Karpas-422 (cell line): ENCODE measurements at regions not wholly inside any gene's neighbourhood (a gene's known extent, or its start where the extent isn't known, plus 50 kb on each side); places are given as distances from the start of the nearest gene placed in this dataset.

Experiments
- DNase-seq: peaks from one replicate; pipeline ENCODE4 v3.0.0-alpha.2; 2015
- H2AFZ ChIP-seq: fragments of 200-600 bp; sonication (generic); 2 replicates; pipeline ENCODE4 v1.6.1; 2014; ENCODE audit warnings: antibody characterized with exemption, low read length, mixed read lengths
- H3K27ac ChIP-seq: fragments of 200-600 bp; sonication (generic); 2 replicates; pipeline ENCODE4 v1.5.1; 2014; ENCODE audit warnings: mild to moderate bottlenecking, low read length, moderate library complexity
- H3K27me3 ChIP-seq: fragments of 200-600 bp; sonication (generic); 2 replicates; pipeline ENCODE4 v1.6.1; 2014; ENCODE audit warnings: low read length, mixed read lengths
- H3K36me3 ChIP-seq: fragments of 200-600 bp; sonication (generic); 2 replicates; pipeline ENCODE4 v1.6.1; 2014; ENCODE audit warnings: low read length, mixed read lengths; ENCODE audit not compliant: insufficient read depth
- H3K4me1 ChIP-seq: fragments of 200-600 bp; sonication (generic); 2 replicates; pipeline ENCODE4 v1.6.1; 2014; ENCODE audit warnings: mild to moderate bottlenecking, low read length, mixed read lengths
- H3K4me2 ChIP-seq: fragments of 200-600 bp; sonication (generic); 2 replicates; pipeline ENCODE4 v1.6.1; 2014; ENCODE audit warnings: low read length, low read depth, mild to moderate bottlenecking; ENCODE audit not compliant: poor library complexity, severe bottlenecking
- H3K4me3 ChIP-seq: fragments of 200-600 bp; sonication (generic); 2 replicates; pipeline ENCODE4 v1.5.1; 2014; ENCODE audit warnings: mild to moderate bottlenecking, antibody characterized with exemption, low read length, mixed read lengths
- H3K79me2 ChIP-seq: fragments of 200-600 bp; sonication (generic); 2 replicates; pipeline ENCODE4 v1.6.1; 2014; ENCODE audit warnings: mild to moderate bottlenecking, low read length, mixed read lengths
- H3K9ac ChIP-seq: fragments of 200-600 bp; sonication (generic); 2 replicates; pipeline ENCODE4 v1.6.0; 2014; ENCODE audit warnings: low read length
- H3K9me2 ChIP-seq: fragments of 200-600 bp; sonication (generic), shearing (Covaris generic); replicated peaks from 2 replicates; pipeline ENCODE4 v1.6.0; 2014; ENCODE audit warnings: mild to moderate bottlenecking, low read length, moderate library complexity; ENCODE audit not compliant: insufficient read depth
- H3K9me3 ChIP-seq: fragments of 300-700, 200-600 bp; sonication (generic); 2 replicates; pipeline ENCODE4 v1.6.1; 2014; ENCODE audit warnings: low read length, mixed read lengths
- H4K20me1 ChIP-seq: fragments of 200-600 bp; sonication (generic); 2 replicates; pipeline ENCODE4 v1.6.1; 2014; ENCODE audit warnings: mild to moderate bottlenecking, antibody characterized with exemption, low read length, low read depth; ENCODE audit not compliant: insufficient read depth

GRCh38 chr5:118042076-118042475, 946.3 kb downstream of the DTWD2 start:
- H3K4me1 ChIP-seq: no peaks in the 10 kb centered on the region

GRCh38 chr5:118040496-118040895, 947.9 kb downstream of the DTWD2 start:
- H3K9ac ChIP-seq: no peak overlapping the region
- H3K9me3 ChIP-seq: no peaks in the 10 kb centered on the region
- no peaks in the 10 kb centered on the region for H3K4me1 ChIP-seq
- H4K20me1 ChIP-seq: no peaks in the 10 kb centered on the region
- H3K4me2 ChIP-seq: no peak overlapping the region
- DNase-seq: no peak
- H3K9me2 ChIP-seq: no peaks in the 10 kb centered on the region; the same call in 1 of the 2 replicates
- H2AFZ ChIP-seq: no peak overlapping the region
- H3K4me3 ChIP-seq: no peak overlapping the region
- H3K27me3 ChIP-seq: no peaks in the 10 kb centered on the region
- no peaks in the 10 kb centered on the region for H3K36me3 ChIP-seq
- H3K79me2 ChIP-seq: no peaks in the 10 kb centered on the region
- no peak overlapping the region for H3K27ac ChIP-seq

More at GRCh38 chr5:118042076-118042475, 946.3 kb downstream of the DTWD2 start:
- Histone ChIP-seq H3K4me3 (no peak overlapping the region), H3K9ac (no peak overlapping the region), H3K4me2 (no peak overlapping the region), H3K27me3 (no peaks in the 10 kb centered on the region), H3K79me2 (no peaks in the 10 kb centered on the region), H3K27ac (no peak overlapping the region), H3K9me2 (no peaks in the 10 kb centered on the region), H3K9me3 (no peaks in the 10 kb centered on the region), H4K20me1 (no peaks in the 10 kb centered on the region), H3K36me3 (no peaks in the 10 kb centered on the region), H2AFZ (no peak overlapping the region)
- no peak for DNase-seq

GRCh38 chr5:118033686-118034338, 954.5 kb downstream of the DTWD2 start:
- H3K36me3 ChIP-seq: no peaks in the 10 kb centered on the region
- peaks cover 3% of the 10 kb centered on the region for H3K9me3 ChIP-seq
- no peak overlapping the region for H3K27ac ChIP-seq
- no peaks in the 10 kb centered on the region; the same call in 1 of the 2 replicates for H3K9me2 ChIP-seq
- H2AFZ ChIP-seq: no peak overlapping the region
- no peak overlapping the region for H3K9ac ChIP-seq
- H4K20me1 ChIP-seq: no peaks in the 10 kb centered on the region
- H3K4me2 ChIP-seq: no peak overlapping the region
- H3K4me3 ChIP-seq: no peak overlapping the region
- no peaks in the 10 kb centered on the region for H3K79me2 ChIP-seq
- no peak for DNase-seq
- H3K4me1 ChIP-seq: no peaks in the 10 kb centered on the region
- no peaks in the 10 kb centered on the region for H3K27me3 ChIP-seq

GRCh38 chr5:118029807-118030206, 958.5 kb downstream of the DTWD2 start:
- Histone ChIP-seq H3K79me2 (no peaks in the 10 kb centered on the region), H3K36me3 (no peaks in the 10 kb centered on the region), H2AFZ (no peak overlapping the region), H3K4me2 (no peak overlapping the region), H3K9ac (no peak overlapping the region), H3K9me3 (peaks cover 3% of the 10 kb centered on the region), H3K27ac (no peak overlapping the region), H3K4me1 (no peaks in the 10 kb centered on the region), H3K27me3 (no peaks in the 10 kb centered on the region), H3K4me3 (no peak overlapping the region), H4K20me1 (no peaks in the 10 kb centered on the region), H3K9me2 (no peaks in the 10 kb centered on the region)
- DNase-seq: no peak

- no peak overlapping the region for H2AFZ ChIP-seq
- no peak overlapping the region for H3K9ac ChIP-seq
- no peaks in the 10 kb centered on the region for H4K20me1 ChIP-seq
- no peak overlapping the region for H3K27ac ChIP-seq
- no peaks in the 10 kb centered on the region for H3K79me2 ChIP-seq
- H3K36me3 ChIP-seq: no peaks in the 10 kb centered on the region
- no peaks in the 10 kb centered on the region for H3K27me3 ChIP-seq
- H3K4me3 ChIP-seq: no peak overlapping the region
- peaks cover 4% of the 10 kb centered on the region; the same call in 1 of the 2 replicates for H3K9me3 ChIP-seq
- peaks cover 4% of the 10 kb centered on the region; the same call in 1 of the 2 replicates for H3K9me2 ChIP-seq
- no peak for DNase-seq
- no peaks in the 10 kb centered on the region for H3K4me1 ChIP-seq
- H3K4me2 ChIP-seq: no peak overlapping the region
Measured at GRCh38 chr5:118022062-118022461, 966.3 kb downstream of the DTWD2 start.

- H2AFZ ChIP-seq: no peak overlapping the region
- H3K9me3 ChIP-seq: peaks cover 4% of the 10 kb centered on the region; the same call in 1 of the 2 replicates
- no peaks in the 10 kb centered on the region for H3K27me3 ChIP-seq
- no peaks in the 10 kb centered on the region for H4K20me1 ChIP-seq
- DNase-seq: no peak
- H3K9me2 ChIP-seq: no peaks in the 10 kb centered on the region
- H3K4me2 ChIP-seq: no peak overlapping the region
- no peak overlapping the region for H3K27ac ChIP-seq
- H3K4me1 ChIP-seq: no peaks in the 10 kb centered on the region
- H3K4me3 ChIP-seq: no peak overlapping the region
- H3K36me3 ChIP-seq: no peaks in the 10 kb centered on the region
- no peak overlapping the region for H3K9ac ChIP-seq
- no peaks in the 10 kb centered on the region for H3K79me2 ChIP-seq
Measured at GRCh38 chr5:118017536-118017935, 970.8 kb downstream of the DTWD2 start.

GRCh38 chr5:118016396-118016795, 972.0 kb downstream of the DTWD2 start:
- Histone ChIP-seq H3K79me2 (no peaks in the 10 kb centered on the region), H3K4me1 (no peaks in the 10 kb centered on the region), H3K9me3 (peaks cover 4% of the 10 kb centered on the region; the same call in 1 of the 2 replicates), H3K9me2 (no peaks in the 10 kb centered on the region), H3K4me2 (no peak overlapping the region), H3K9ac (no peak overlapping the region), H3K27me3 (no peaks in the 10 kb centered on the region), H2AFZ (no peak overlapping the region), H4K20me1 (no peaks in the 10 kb centered on the region), H3K4me3 (no peak overlapping the region), H3K36me3 (no peaks in the 10 kb centered on the region), H3K27ac (no peak overlapping the region)
- no peak for DNase-seq

- H3K36me3 ChIP-seq: no peaks in the 10 kb centered on the region
- no peak overlapping the region for H3K27ac ChIP-seq
- H3K4me1 ChIP-seq: no peaks in the 10 kb centered on the region
- no peak for DNase-seq
- H3K9me3 ChIP-seq: no peaks in the 10 kb centered on the region
- no peaks in the 10 kb centered on the region for H3K9me2 ChIP-seq
- H2AFZ ChIP-seq: no peak overlapping the region
- H3K27me3 ChIP-seq: no peaks in the 10 kb centered on the region
- no peak overlapping the region for H3K4me3 ChIP-seq
- no peaks in the 10 kb centered on the region for H4K20me1 ChIP-seq
- no peak overlapping the region for H3K4me2 ChIP-seq
- no peak overlapping the region for H3K9ac ChIP-seq
- no peaks in the 10 kb centered on the region for H3K79me2 ChIP-seq
Measured at GRCh38 chr5:118015511-118015910, 972.8 kb downstream of the DTWD2 start.
